GM18517 (cell line): ENCODE measurements at regions not wholly inside any gene's neighbourhood (a gene's known extent, or its start where the extent isn't known, plus 50 kb on each side); places are given as distances from the start of the nearest gene placed in this dataset.

Source experiments
- ATAC-seq: cut with Tn5 transposase; IDR thresholded peaks from one replicate; pipeline ENCODE4 v1.9.1; 2021; ENCODE audit warnings: mild to moderate bottlenecking, moderate library complexity; ENCODE audit not compliant: unreplicated experiment

GRCh38 chr16:6034511-6034910 is 936.9 kb upstream of the EEF2KMT start:
- ATAC-seq, result no peak

- ATAC-seq, result no peak
These were observed 934.8 kb upstream of the EEF2KMT start for GRCh38 chr16:6032438-6032837.

GRCh38 chr16:6031567-6031966 is 934.0 kb upstream of the EEF2KMT start:
- ATAC-seq, result no peak

GRCh38 chr16:6031102-6031501 is 933.5 kb upstream of the EEF2KMT start:
- no peak for ATAC-seq

- ATAC-seq, result no peak
These were observed 930.1 kb upstream of the EEF2KMT start for GRCh38 chr16:6027733-6028132.

- no peak for ATAC-seq
These were observed 925.9 kb upstream of the EEF2KMT start for GRCh38 chr16:6023449-6023848.

GRCh38 chr16:6021276-6021943 is 923.8 kb upstream of the EEF2KMT start:
- ATAC-seq, result no peak

GRCh38 chr16:6020162-6020985 is 922.8 kb upstream of the EEF2KMT start:
- no peak for ATAC-seq

- ATAC-seq, result no peak
These were observed 921.9 kb upstream of the EEF2KMT start for GRCh38 chr16:6019490-6019991.

GRCh38 chr16:6018848-6019489 is 921.4 kb upstream of the EEF2KMT start:
- ATAC-seq, result no peak

GRCh38 chr16:6016530-6017184 is 919.1 kb upstream of the EEF2KMT start:
- no peak for ATAC-seq

- no peak for ATAC-seq
These were observed 915.1 kb upstream of the EEF2KMT start for GRCh38 chr16:6012716-6013115.

GRCh38 chr16:6009151-6009550 is 911.6 kb upstream of the EEF2KMT start:
- no peak for ATAC-seq

GRCh38 chr16:6008670-6009069 is 911.1 kb upstream of the EEF2KMT start:
- no peak for ATAC-seq

GRCh38 chr16:5993356-5993755 is 895.8 kb upstream of the EEF2KMT start:
- ATAC-seq, result no peak

GRCh38 chr16:5982979-5983378 is 885.4 kb upstream of the EEF2KMT start:
- ATAC-seq, result no peak

- ATAC-seq, result no peak
These were observed 882.4 kb upstream of the EEF2KMT start for GRCh38 chr16:5979905-5980550.

- no peak for ATAC-seq
These were observed 879.7 kb upstream of the EEF2KMT start for GRCh38 chr16:5977329-5977728.

- no peak for ATAC-seq
These were observed 875.2 kb upstream of the EEF2KMT start for GRCh38 chr16:5972747-5973146.

GRCh38 chr16:5971924-5972323 is 874.3 kb upstream of the EEF2KMT start:
- ATAC-seq, result no peak

GRCh38 chr16:5971106-5971505 is 873.5 kb upstream of the EEF2KMT start:
- no peak for ATAC-seq
